Trophoblast cell (in vitro differentiated cells and primary cell): ENCODE measurements at regions not wholly inside any gene's neighbourhood (a gene's known extent, or its start where the extent isn't known, plus 50 kb on each side); places are given as distances from the start of the nearest gene placed in this dataset.

Experiments used
- DNase-seq, 2 donors: peaks; one replicate each; pipeline ENCODE4 v3.0.0-alpha.2; 2016
- H2AFZ ChIP-seq: 2 replicates; pipeline ENCODE4 v1.6.1; 2013; ENCODE audit warnings: low read length, moderate library complexity, mild to moderate bottlenecking; ENCODE audit not compliant: insufficient read depth, poor library complexity
- H2AK5ac ChIP-seq: 2 replicates; pipeline ENCODE4 v1.6.1; 2013; ENCODE audit warnings: mild to moderate bottlenecking, low read length
- H2BK120ac ChIP-seq: 2 replicates; pipeline ENCODE4 v1.6.1; 2013; ENCODE audit warnings: low read length, mild to moderate bottlenecking, moderate library complexity; ENCODE audit not compliant: insufficient read depth, poor library complexity
- H2BK12ac ChIP-seq: 2 replicates; pipeline ENCODE4 v1.6.1; 2013; ENCODE audit warnings: mild to moderate bottlenecking, low read length, moderate library complexity
- H2BK5ac ChIP-seq: 2 replicates; pipeline ENCODE4 v1.6.1; 2013; ENCODE audit warnings: low read length, low read depth, moderate library complexity, mild to moderate bottlenecking; ENCODE audit not compliant: poor library complexity
- H3K14ac ChIP-seq: 2 replicates; pipeline ENCODE4 v1.6.1; 2013; ENCODE audit warnings: mild to moderate bottlenecking, low read length
- H3K18ac ChIP-seq: 2 replicates; pipeline ENCODE4 v1.6.1; 2013; ENCODE audit warnings: mild to moderate bottlenecking, low read length
- H3K23ac ChIP-seq: 2 replicates; pipeline ENCODE4 v1.6.1; 2013; ENCODE audit warnings: low read length
- H3K27ac ChIP-seq: 2 replicates; pipeline ENCODE4 v1.5.1; 2013; ENCODE audit warnings: low read depth, mild to moderate bottlenecking, inconsistent platforms, low read length, moderate library complexity
- H3K27me3 ChIP-seq: 2 replicates; pipeline ENCODE4 v1.6.1; 2013; ENCODE audit warnings: inconsistent platforms, mild to moderate bottlenecking, low read length, moderate library complexity; ENCODE audit not compliant: insufficient read depth
- H3K36me3 ChIP-seq, 2 experiments: 1 replicate in 1 of 2; 2 replicates in 1 of 2; pipeline ENCODE4 v1.6.1; 2013; ENCODE audit warnings: low read length in 2 of 2, mild to moderate bottlenecking in 2 of 2, moderate library complexity in 1 of 2; ENCODE audit not compliant: insufficient read depth in 2 of 2, control insufficient read depth in 1 of 2
- H3K4ac ChIP-seq: 2 replicates; pipeline ENCODE4 v1.6.1; 2013; ENCODE audit warnings: low read depth, mild to moderate bottlenecking, low read length, moderate library complexity
- H3K4me1 ChIP-seq, 2 experiments: 1 replicate in 1 of 2; 2 replicates in 1 of 2; pipeline ENCODE4 v1.6.1; 2013; ENCODE audit warnings: low read length in 2 of 2, mild to moderate bottlenecking in 2 of 2, moderate library complexity in 1 of 2; ENCODE audit not compliant: insufficient read depth in 2 of 2, control insufficient read depth in 1 of 2
- H3K4me2 ChIP-seq: 2 replicates; pipeline ENCODE4 v1.6.1; 2013; ENCODE audit warnings: inconsistent platforms, mild to moderate bottlenecking, low read length, moderate library complexity
- H3K4me3 ChIP-seq: 2 replicates; pipeline ENCODE4 v1.5.1; 2013; ENCODE audit warnings: mild to moderate bottlenecking, low read depth, low read length, inconsistent platforms
- H3K79me1 ChIP-seq: one replicate; pipeline ENCODE4 v1.6.1; 2013; ENCODE audit warnings: low read length
- H3K79me2 ChIP-seq: 2 replicates; pipeline ENCODE4 v1.6.1; 2013; ENCODE audit warnings: low read length, mild to moderate bottlenecking; ENCODE audit not compliant: control insufficient read depth, insufficient read depth, poor library complexity
- H3K9ac ChIP-seq: 2 replicates; pipeline ENCODE4 v1.6.1; 2013; ENCODE audit warnings: mild to moderate bottlenecking, low read length
- H3K9me3 ChIP-seq: 2 replicates; pipeline ENCODE4 v1.6.1; 2013; ENCODE audit warnings: low read depth, mild to moderate bottlenecking, control low read depth, inconsistent platforms, low read length; ENCODE audit not compliant: insufficient read depth
- H4K12ac ChIP-seq: 2 replicates; pipeline ENCODE4 v1.6.1; 2013; ENCODE audit warnings: low read depth, mild to moderate bottlenecking, low read length, moderate library complexity
- H4K8ac ChIP-seq: 2 replicates; pipeline ENCODE4 v1.6.1; 2013; ENCODE audit warnings: low read depth, mild to moderate bottlenecking, low read length, moderate library complexity
- H4K91ac ChIP-seq: one replicate; pipeline ENCODE4 v1.6.1; 2013; ENCODE audit warnings: low read depth, mild to moderate bottlenecking, low read length, moderate library complexity
- WGBS: extraction: QIAGEN DNeasy Blood & Tissue Kit; methylation state at CpG from one replicate; pipeline ENCODE4 v1.1.7; 2013; ENCODE audit warnings: missing lambda C conversion rate; ENCODE audit not compliant: insufficient read length, insufficient coverage; ENCODE audit errors: extremely low coverage; 5-methylcytosine and 5-hydroxymethylcytosine counted together

DNA sequence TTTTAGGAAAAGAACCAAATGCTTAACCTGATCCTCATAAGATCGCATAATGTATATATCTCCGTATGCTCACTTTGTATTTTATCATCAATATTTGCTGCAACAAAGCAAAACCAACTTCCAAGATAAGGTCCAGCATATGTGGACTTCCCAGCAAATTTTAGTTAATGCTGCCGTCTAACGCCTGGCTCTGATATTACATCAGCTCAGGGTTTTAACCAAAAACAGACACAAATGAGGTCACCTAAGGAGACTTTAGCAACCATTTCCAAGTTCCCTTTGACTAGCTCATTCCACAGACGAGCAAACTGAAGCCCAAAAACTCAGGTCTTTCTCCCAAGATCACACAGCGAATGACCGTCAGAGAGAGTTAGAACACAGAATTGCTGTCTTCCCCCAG is 59.4 kb upstream of the UCN3 start:
- Histone ChIP-seq H4K12ac (no peak overlapping the region), H3K79me2 (no peaks in the 10 kb centered on the region), H3K23ac (no peak overlapping the region), H2BK5ac (no peak overlapping the region), H3K4me1 (no peaks in the 10 kb centered on the region), H3K27ac (no peak overlapping the region), H3K4me2 (no peak overlapping the region), H2AFZ (no peak overlapping the region), H2BK120ac (no peak overlapping the region), H2AK5ac (no peak overlapping the region), H3K18ac (no peak overlapping the region), H3K9me3 (no peaks in the 10 kb centered on the region), H2BK12ac (no peak overlapping the region), H3K4ac (no peak overlapping the region), H3K27me3 (no peaks in the 10 kb centered on the region), H3K4me3 (no peak overlapping the region), H4K91ac (no peak overlapping the region), H3K14ac (no peak overlapping the region), H3K79me1 (no peaks in the 10 kb centered on the region), H3K36me3 (no peaks in the 10 kb centered on the region), H3K9ac (no peak overlapping the region), H4K8ac (no peak overlapping the region)
- no CpG with 5 or more reads among the region's 7 CpGs for WGBS
- no peak for DNase-seq

DNA sequence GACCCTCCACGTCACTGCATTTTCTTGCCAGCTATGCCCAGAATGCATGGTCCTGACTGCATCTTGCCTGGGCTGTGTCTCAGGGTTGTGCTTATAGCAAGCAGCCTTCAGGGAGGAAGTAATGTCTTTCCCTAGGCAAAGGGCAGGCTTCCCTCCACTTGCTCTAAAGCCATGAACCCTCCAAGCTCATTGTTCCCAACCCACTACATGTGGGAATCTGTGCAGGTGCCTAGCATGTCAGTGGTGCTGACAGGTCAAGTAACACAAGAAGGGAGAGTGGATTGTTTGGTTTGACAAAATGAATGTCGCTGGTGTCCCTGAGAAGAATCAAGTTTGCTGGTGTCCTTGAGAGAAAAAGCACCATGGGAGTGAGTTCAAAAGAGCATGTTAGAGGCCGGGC is 53.9 kb upstream of the UCN3 start:
- no CpG with 5 or more reads among the region's 3 CpGs for WGBS
- DNase-seq, result no peak
- Histone ChIP-seq H2BK5ac (no peak overlapping the region), H3K9ac (no peak overlapping the region), H3K4me1 (no peaks in the 10 kb centered on the region), H3K27me3 (no peaks in the 10 kb centered on the region), H3K36me3 (no peaks in the 10 kb centered on the region), H3K18ac (no peak overlapping the region), H3K9me3 (peaks cover 4% of the 10 kb centered on the region), H3K79me1 (no peaks in the 10 kb centered on the region), H4K8ac (no peak overlapping the region), H3K4ac (no peak overlapping the region), H4K12ac (no peak overlapping the region), H2BK120ac (no peak overlapping the region), H2AFZ (no peak overlapping the region), H3K14ac (no peak overlapping the region), H4K91ac (no peak overlapping the region), H3K4me3 (no peak overlapping the region), H2BK12ac (no peak overlapping the region), H3K4me2 (no peak overlapping the region), H3K27ac (no peak overlapping the region), H3K23ac (no peak overlapping the region), H2AK5ac (no peak overlapping the region), H3K79me2 (no peaks in the 10 kb centered on the region)

DNA sequence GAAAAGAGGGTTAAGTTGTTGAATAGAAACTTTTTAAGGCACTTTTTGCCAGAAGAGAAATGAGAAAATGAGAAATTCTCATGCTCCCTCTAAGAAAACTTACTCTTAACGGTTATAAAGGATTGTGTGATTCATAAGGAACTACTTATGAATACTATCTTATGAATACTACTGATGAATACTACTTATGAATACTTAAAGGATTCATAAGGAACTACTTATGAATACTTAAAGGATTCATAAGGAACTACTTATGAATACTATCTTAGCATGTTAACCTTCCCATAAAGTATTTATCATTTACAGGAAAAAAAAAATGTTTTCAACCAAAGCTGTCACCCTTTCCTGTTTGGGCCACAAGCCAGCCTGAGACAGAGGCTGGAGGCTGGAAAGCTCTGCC is 53.1 kb upstream of the UCN3 start:
- Histone ChIP-seq H2BK5ac (no peak overlapping the region), H4K12ac (no peak overlapping the region), H2AFZ (no peak overlapping the region), H3K9me3 (peaks cover 4% of the 10 kb centered on the region), H3K36me3 (no peaks in the 10 kb centered on the region), H3K18ac (no peak overlapping the region), H3K4ac (no peak overlapping the region), H3K4me3 (no peak overlapping the region), H3K9ac (no peak overlapping the region), H3K79me2 (no peaks in the 10 kb centered on the region), H3K4me1 (no peaks in the 10 kb centered on the region), H3K27me3 (no peaks in the 10 kb centered on the region), H3K4me2 (no peak overlapping the region), H2AK5ac (no peak overlapping the region), H4K8ac (no peak overlapping the region), H2BK12ac (no peak overlapping the region), H2BK120ac (no peak overlapping the region), H3K79me1 (no peaks in the 10 kb centered on the region), H3K14ac (no peak overlapping the region), H3K27ac (no peak overlapping the region), H4K91ac (no peak overlapping the region), H3K23ac (no peak overlapping the region)
- DNase-seq, result no peak
- WGBS, result no CpG with 5 or more reads among the region's 1 CpG

DNA sequence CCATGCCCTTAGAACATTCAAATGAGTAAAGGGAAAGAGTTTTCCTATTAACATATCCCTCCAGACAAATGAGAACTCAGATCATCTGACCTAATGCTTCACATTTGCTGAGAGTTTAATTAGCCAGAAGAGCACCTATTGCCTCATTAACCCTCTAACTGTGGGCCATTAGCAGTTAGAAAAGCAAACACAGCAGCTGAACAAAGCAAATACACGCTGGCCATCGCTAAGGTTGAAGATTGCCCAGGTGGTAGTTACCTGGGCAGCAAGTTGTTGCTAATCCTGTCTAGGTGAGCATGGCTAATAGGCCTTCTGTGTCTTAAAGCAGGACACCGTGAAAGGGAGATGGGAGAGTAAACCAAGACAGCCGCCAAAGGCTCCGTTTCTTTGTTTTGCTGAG is 49.9 kb upstream of the UCN3 start:
- Histone ChIP-seq H3K27ac (no peak overlapping the region), H2AFZ (no peak overlapping the region), H2AK5ac (no peak overlapping the region), H2BK5ac (no peak overlapping the region), H3K9ac (no peak overlapping the region), H2BK12ac (no peak overlapping the region), H4K12ac (no peak overlapping the region), H3K4ac (no peak overlapping the region), H2BK120ac (no peak overlapping the region), H4K91ac (no peak overlapping the region), H3K4me2 (no peak overlapping the region), H3K23ac (no peak overlapping the region), H3K27me3 (no peaks in the 10 kb centered on the region), H3K18ac (no peak overlapping the region), H3K79me2 (no peaks in the 10 kb centered on the region), H3K36me3 (no peaks in the 10 kb centered on the region), H3K4me1 (no peaks in the 10 kb centered on the region), H3K9me3 (peaks cover 4% of the 10 kb centered on the region), H3K4me3 (no peak overlapping the region), H4K8ac (no peak overlapping the region), H3K14ac (no peak overlapping the region), H3K79me1 (no peaks in the 10 kb centered on the region)
- no peak for DNase-seq
- WGBS, result no CpG with 5 or more reads among the region's 5 CpGs
